ENCODE measurements at regions not wholly inside any gene's neighbourhood (a gene's known extent, or its start where the extent isn't known, plus 50 kb on each side); places are given as distances from the start of the nearest gene placed in this dataset.
"Not testable (repeated sequence)": the region's sequence is repeated elsewhere in the genome, so short reads cannot be mapped to it uniquely, and the experiment has no call there.

DNA sequence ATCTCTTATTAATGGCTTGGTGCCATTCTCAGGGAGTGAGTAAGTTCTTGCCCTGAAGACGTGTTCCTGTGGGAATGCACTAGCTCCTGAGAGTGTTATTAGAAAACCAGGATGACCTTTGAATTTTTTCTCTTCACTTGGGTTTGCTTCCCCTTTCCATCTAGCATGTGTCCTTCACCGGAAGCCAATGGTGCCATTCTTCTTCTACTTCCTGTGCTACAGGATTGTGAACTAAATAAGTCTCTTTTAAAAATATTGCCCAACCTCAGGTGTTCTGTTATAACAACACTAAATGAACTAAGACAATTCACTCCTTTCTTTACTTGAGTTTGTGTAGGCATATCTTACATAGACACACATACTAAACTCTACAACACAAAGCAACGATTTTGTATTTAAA is 447.0 kb downstream of the SOX11 start:
- peak; percentile 37 for DNase-seq (ENCODE audit: unreplicated experiment)
- CTCF ChIA-PET: no interaction called here
- H3K36me3 Mint-ChIP-seq (ENCODE audit: insufficient read depth, unreplicated experiment): no peaks in the 10 kb centered on the region
- no peaks in the 10 kb centered on the region for H3K9me3 Mint-ChIP-seq (ENCODE audit: unreplicated experiment)
- intact Hi-C loops (cut with micrococcal nuclease): no loop called here
- no peaks in the 10 kb centered on the region for H3K27me3 Mint-ChIP-seq (ENCODE audit: insufficient read depth, unreplicated experiment)
- POLR2A ChIA-PET: interaction anchor here (0.7 kb wide), 1 partner anchor 73 kb away, joined by 3 read pairs; no protein-coding TSS in a partner anchor
- no peak overlapping the region for H3K4me3 Mint-ChIP-seq (ENCODE audit: unreplicated experiment)
- BruUV-seq (replicated peaks): no TSS peak
- H3K4me1 Mint-ChIP-seq (ENCODE audit: insufficient read depth, unreplicated experiment): peaks cover 10% of the 10 kb centered on the region
- H3K27ac Mint-ChIP-seq (ENCODE audit: low read depth, unreplicated experiment): no peak overlapping the region
- TF ChIP-seq, protein P1, sequence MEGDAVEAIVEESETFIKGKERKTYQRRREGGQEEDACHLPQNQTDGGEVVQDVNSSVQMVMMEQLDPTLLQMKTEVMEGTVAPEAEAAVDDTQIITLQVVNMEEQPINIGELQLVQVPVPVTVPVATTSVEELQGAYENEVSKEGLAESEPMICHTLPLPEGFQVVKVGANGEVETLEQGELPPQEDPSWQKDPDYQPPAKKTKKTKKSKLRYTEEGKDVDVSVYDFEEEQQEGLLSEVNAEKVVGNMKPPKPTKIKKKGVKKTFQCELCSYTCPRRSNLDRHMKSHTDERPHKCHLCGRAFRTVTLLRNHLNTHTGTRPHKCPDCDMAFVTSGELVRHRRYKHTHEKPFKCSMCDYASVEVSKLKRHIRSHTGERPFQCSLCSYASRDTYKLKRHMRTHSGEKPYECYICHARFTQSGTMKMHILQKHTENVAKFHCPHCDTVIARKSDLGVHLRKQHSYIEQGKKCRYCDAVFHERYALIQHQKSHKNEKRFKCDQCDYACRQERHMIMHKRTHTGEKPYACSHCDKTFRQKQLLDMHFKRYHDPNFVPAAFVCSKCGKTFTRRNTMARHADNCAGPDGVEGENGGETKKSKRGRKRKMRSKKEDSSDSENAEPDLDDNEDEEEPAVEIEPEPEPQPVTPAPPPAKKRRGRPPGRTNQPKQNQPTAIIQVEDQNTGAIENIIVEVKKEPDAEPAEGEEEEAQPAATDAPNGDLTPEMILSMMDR (IDR thresholded peaks at IDR 0.05; ENCODE audit: unreplicated experiment): no peak

GRCh38 chr2:6139916-6140315 is 447.7 kb downstream of the SOX11 start:
- no TSS peak for BruUV-seq (replicated peaks)
- H3K36me3 Mint-ChIP-seq (ENCODE audit: insufficient read depth, unreplicated experiment): no peaks in the 10 kb centered on the region
- no peak overlapping the region for H3K4me3 Mint-ChIP-seq (ENCODE audit: unreplicated experiment)
- no peaks in the 10 kb centered on the region for H3K27me3 Mint-ChIP-seq (ENCODE audit: insufficient read depth, unreplicated experiment)
- POLR2A ChIA-PET: no interaction called here
- intact Hi-C loops (cut with micrococcal nuclease): no loop called here
- no peaks in the 10 kb centered on the region for H3K9me3 Mint-ChIP-seq (ENCODE audit: unreplicated experiment)
- no peak overlapping the region for H3K27ac Mint-ChIP-seq (ENCODE audit: low read depth, unreplicated experiment)
- TF ChIP-seq, protein P1 (IDR thresholded peaks at IDR 0.05; ENCODE audit: unreplicated experiment): no peak
- no peak for DNase-seq (ENCODE audit: unreplicated experiment)
- CTCF ChIA-PET: no interaction called here
- peaks cover 10% of the 10 kb centered on the region for H3K4me1 Mint-ChIP-seq (ENCODE audit: insufficient read depth, unreplicated experiment)

- TF ChIP-seq, protein P1 (IDR thresholded peaks at IDR 0.05; ENCODE audit: unreplicated experiment): no peak
- intact Hi-C loops (cut with micrococcal nuclease): no loop called here
- H3K9me3 Mint-ChIP-seq (ENCODE audit: unreplicated experiment): no peaks in the 10 kb centered on the region
- ChIA-PET CTCF (no interaction called here), POLR2A (no interaction called here)
- no peak overlapping the region for H3K27ac Mint-ChIP-seq (ENCODE audit: low read depth, unreplicated experiment)
- H3K36me3 Mint-ChIP-seq (ENCODE audit: insufficient read depth, unreplicated experiment): no peaks in the 10 kb centered on the region
- no TSS peak for BruUV-seq (replicated peaks)
- H3K4me1 Mint-ChIP-seq (ENCODE audit: insufficient read depth, unreplicated experiment): peaks cover 10% of the 10 kb centered on the region
- no peak overlapping the region for H3K4me3 Mint-ChIP-seq (ENCODE audit: unreplicated experiment)
- no peak for DNase-seq (ENCODE audit: unreplicated experiment)
- no peaks in the 10 kb centered on the region for H3K27me3 Mint-ChIP-seq (ENCODE audit: insufficient read depth, unreplicated experiment)
These were observed 448.3 kb downstream of the SOX11 start for GRCh38 chr2:6140509-6140908.

- TF ChIP-seq, protein P1 (IDR thresholded peaks at IDR 0.05; ENCODE audit: unreplicated experiment): no peak
- CTCF ChIA-PET: interaction anchor here (0.8 to 1.4 kb wide), 2 partner anchors 26 to 38 kb away, joined by 3 to 4 read pairs; no protein-coding TSS in a partner anchor
These were observed 451.6 kb downstream of the SOX11 start for GRCh38 chr2:6143812-6144211.

DNA sequence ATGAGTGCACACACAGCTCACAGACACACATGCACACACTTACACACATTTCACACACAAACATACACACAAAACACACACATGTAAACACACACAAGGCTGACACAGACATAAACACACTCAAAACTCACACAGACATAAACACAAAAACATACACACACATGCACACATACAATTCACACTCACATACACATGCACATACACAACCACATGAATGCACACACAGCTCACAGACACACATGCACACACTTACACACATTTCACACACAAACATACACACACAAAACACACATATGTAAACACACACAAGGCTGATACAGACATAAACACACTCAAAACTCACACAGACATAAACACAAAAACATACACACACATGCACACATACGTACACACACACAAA is 455.0 kb downstream of the SOX11 start:
- not testable (repeated sequence) for H3K27ac Mint-ChIP-seq (ENCODE audit: low read depth, unreplicated experiment); H3K9me3 Mint-ChIP-seq (ENCODE audit: unreplicated experiment); BruUV-seq (replicated peaks)

More at GRCh38 chr2:6143812-6144211, 451.6 kb downstream of the SOX11 start:
- peak; percentile 30 for DNase-seq (ENCODE audit: unreplicated experiment)
- no peaks in the 10 kb centered on the region for H3K27me3 Mint-ChIP-seq (ENCODE audit: insufficient read depth, unreplicated experiment)
- H3K9me3 Mint-ChIP-seq (ENCODE audit: unreplicated experiment): no peaks in the 10 kb centered on the region
- no peak overlapping the region for H3K4me3 Mint-ChIP-seq (ENCODE audit: unreplicated experiment)
- H3K27ac Mint-ChIP-seq (ENCODE audit: low read depth, unreplicated experiment): no peak overlapping the region
- POLR2A ChIA-PET: no interaction called here
- BruUV-seq (replicated peaks): no TSS peak
- H3K36me3 Mint-ChIP-seq (ENCODE audit: insufficient read depth, unreplicated experiment): no peaks in the 10 kb centered on the region
- intact Hi-C loops (cut with micrococcal nuclease): no loop called here
- H3K4me1 Mint-ChIP-seq (ENCODE audit: insufficient read depth, unreplicated experiment): peaks cover 10% of the 10 kb centered on the region

More for the DNA sequence above, 455.0 kb downstream of the SOX11 start:
- H3K27me3 Mint-ChIP-seq (ENCODE audit: insufficient read depth, unreplicated experiment); DNase-seq (ENCODE audit: unreplicated experiment); POLR2A ChIA-PET; H3K4me3 Mint-ChIP-seq (ENCODE audit: unreplicated experiment); H3K4me1 Mint-ChIP-seq (ENCODE audit: insufficient read depth, unreplicated experiment); H3K36me3 Mint-ChIP-seq (ENCODE audit: insufficient read depth, unreplicated experiment); intact Hi-C loops (cut with micrococcal nuclease); CTCF ChIA-PET: not testable (repeated sequence)

Measured in MCF 10A (cell line).